MM.1S (cell line): ENCODE measurements at regions not wholly inside any gene's neighbourhood (a gene's known extent, or its start where the extent isn't known, plus 50 kb on each side); places are given as distances from the start of the nearest gene placed in this dataset.

Experiments used
- DNase-seq: peaks from one replicate; pipeline ENCODE4 v3.0.0-alpha.2; 2015
- H2AFZ ChIP-seq: fragments of 300-600 bp; sonication (generic); 2 replicates; pipeline ENCODE4 v1.6.0; 2016; ENCODE audit warnings: antibody characterized with exemption, low read length
- H3F3A ChIP-seq: fragments of 300-600 bp; sonication (generic); 2 replicates; pipeline ENCODE4 v1.6.1; 2016; ENCODE audit warnings: mild to moderate bottlenecking, antibody characterized with exemption, low read length, moderate library complexity, mixed read lengths; ENCODE audit not compliant: insufficient read depth
- H3K27ac ChIP-seq: fragments of 300-600 bp; sonication (generic); 2 replicates; pipeline ENCODE4 v1.5.1; 2016; ENCODE audit warnings: mild to moderate bottlenecking, low read length
- H3K27me3 ChIP-seq: fragments of 300-600 bp; sonication (generic); replicated peaks from 2 replicates; pipeline ENCODE4 v1.6.0; 2016; ENCODE audit warnings: low read length; ENCODE audit not compliant: insufficient read depth
- H3K36me3 ChIP-seq: fragments of 300-600 bp; sonication (generic); replicated peaks from 2 replicates; pipeline ENCODE4 v1.6.1; 2016; ENCODE audit warnings: mild to moderate bottlenecking, low read length, mixed read lengths; ENCODE audit not compliant: insufficient read depth
- H3K4me1 ChIP-seq: fragments of 300-600 bp; sonication (generic); 2 replicates; pipeline ENCODE4 v1.6.1; 2016; ENCODE audit warnings: low read length, mixed read lengths
- H3K4me2 ChIP-seq: fragments of 300-600 bp; sonication (generic); 2 replicates; pipeline ENCODE4 v1.6.0; 2016; ENCODE audit warnings: low read depth, low read length
- H3K4me3 ChIP-seq: fragments of 300-600 bp; sonication (generic); 2 replicates; pipeline ENCODE4 v1.5.1; 2016; ENCODE audit warnings: low read length, mixed read lengths
- H3K79me2 ChIP-seq: fragments of 300-600 bp; sonication (generic); 2 replicates; pipeline ENCODE4 v1.6.1; 2016; ENCODE audit warnings: mixed run types, low read length, mixed read lengths
- H3K9ac ChIP-seq: fragments of 300-600 bp; sonication (generic); 2 replicates; pipeline ENCODE4 v1.6.1; 2016; ENCODE audit warnings: low read length, mixed read lengths
- H3K9me2 ChIP-seq: fragments of 300-600 bp; sonication (generic); replicated peaks from 2 replicates; pipeline ENCODE4 v1.6.1; 2016; ENCODE audit warnings: mild to moderate bottlenecking, low read length, mixed read lengths; ENCODE audit not compliant: insufficient read depth
- H3K9me3 ChIP-seq: fragments of 300-600 bp; sonication (generic); replicated peaks from 2 replicates; pipeline ENCODE4 v1.6.1; 2016; ENCODE audit warnings: mild to moderate bottlenecking, low read length, mixed read lengths; ENCODE audit not compliant: insufficient read depth
- H4K20me1 ChIP-seq: fragments of 300-600 bp; sonication (generic); 2 replicates; pipeline ENCODE4 v1.6.1; 2016; ENCODE audit warnings: mild to moderate bottlenecking, low read length, moderate library complexity, mixed read lengths; ENCODE audit not compliant: insufficient read depth
- EZH2 ChIP-seq: fragments of 300-600 bp; sonication (generic); optimal IDR thresholded peaks from 2 replicates; pipeline ENCODE3; 2017; ENCODE audit warnings: low read depth, mild to moderate bottlenecking, antibody characterized with exemption, low read length, mixed read lengths
- EZH2phosphoT487 ChIP-seq: fragments of 300-600 bp; sonication (generic); IDR thresholded peaks from 2 replicates; pipeline ENCODE4 v1.6.1; 2018; ENCODE audit warnings: antibody characterized with exemption, low read length
- TF ChIP-seq, protein P1 (sequence below): fragments of 300-600 bp; sonication (generic); IDR thresholded peaks from 2 replicates; pipeline ENCODE4 v1.5.1; 2016; ENCODE audit warnings: antibody characterized with exemption, low read length, mixed read lengths

DNA sequence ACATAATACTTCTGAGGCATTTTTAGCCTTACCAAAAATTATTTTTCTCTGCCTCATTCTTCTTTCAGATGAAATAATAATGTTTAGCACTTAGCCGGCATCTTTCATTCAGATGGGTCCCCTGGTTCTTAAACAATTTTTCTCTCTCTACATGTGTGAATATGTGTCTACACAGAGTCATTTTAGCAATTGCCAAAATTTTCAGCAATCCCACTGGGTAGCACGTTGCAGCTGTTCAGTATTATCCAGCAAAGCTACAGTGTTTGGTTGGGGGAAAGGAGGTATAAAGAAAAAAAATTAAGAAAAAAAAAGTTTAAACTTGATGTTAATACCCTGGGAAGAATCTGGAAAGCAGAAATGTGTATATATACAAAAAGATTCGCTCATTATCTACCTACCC is 160.5 kb upstream of the TRHDE start:
- H3K27me3 ChIP-seq, result no peaks in the 10 kb centered on the region
- H3K9me3 ChIP-seq, result no peaks in the 10 kb centered on the region
- H2AFZ ChIP-seq, result no peak overlapping the region
- no peaks in the 10 kb centered on the region for H3K9me2 ChIP-seq
- no peaks in the 10 kb centered on the region for H4K20me1 ChIP-seq
- H3K79me2 ChIP-seq, result no peaks in the 10 kb centered on the region
- H3K4me2 ChIP-seq, result no peak overlapping the region
- TF ChIP-seq, protein P1, sequence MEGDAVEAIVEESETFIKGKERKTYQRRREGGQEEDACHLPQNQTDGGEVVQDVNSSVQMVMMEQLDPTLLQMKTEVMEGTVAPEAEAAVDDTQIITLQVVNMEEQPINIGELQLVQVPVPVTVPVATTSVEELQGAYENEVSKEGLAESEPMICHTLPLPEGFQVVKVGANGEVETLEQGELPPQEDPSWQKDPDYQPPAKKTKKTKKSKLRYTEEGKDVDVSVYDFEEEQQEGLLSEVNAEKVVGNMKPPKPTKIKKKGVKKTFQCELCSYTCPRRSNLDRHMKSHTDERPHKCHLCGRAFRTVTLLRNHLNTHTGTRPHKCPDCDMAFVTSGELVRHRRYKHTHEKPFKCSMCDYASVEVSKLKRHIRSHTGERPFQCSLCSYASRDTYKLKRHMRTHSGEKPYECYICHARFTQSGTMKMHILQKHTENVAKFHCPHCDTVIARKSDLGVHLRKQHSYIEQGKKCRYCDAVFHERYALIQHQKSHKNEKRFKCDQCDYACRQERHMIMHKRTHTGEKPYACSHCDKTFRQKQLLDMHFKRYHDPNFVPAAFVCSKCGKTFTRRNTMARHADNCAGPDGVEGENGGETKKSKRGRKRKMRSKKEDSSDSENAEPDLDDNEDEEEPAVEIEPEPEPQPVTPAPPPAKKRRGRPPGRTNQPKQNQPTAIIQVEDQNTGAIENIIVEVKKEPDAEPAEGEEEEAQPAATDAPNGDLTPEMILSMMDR, result no peak
- TF ChIP-seq EZH2 (no peak), EZH2phosphoT487 (no peak)
- no peaks in the 10 kb centered on the region for H3F3A ChIP-seq
- no peak overlapping the region for H3K4me3 ChIP-seq
- no peak for DNase-seq
- no peak overlapping the region for H3K27ac ChIP-seq
- no peaks in the 10 kb centered on the region for H3K36me3 ChIP-seq
- H3K9ac ChIP-seq, result no peak overlapping the region
- no peaks in the 10 kb centered on the region for H3K4me1 ChIP-seq

DNA sequence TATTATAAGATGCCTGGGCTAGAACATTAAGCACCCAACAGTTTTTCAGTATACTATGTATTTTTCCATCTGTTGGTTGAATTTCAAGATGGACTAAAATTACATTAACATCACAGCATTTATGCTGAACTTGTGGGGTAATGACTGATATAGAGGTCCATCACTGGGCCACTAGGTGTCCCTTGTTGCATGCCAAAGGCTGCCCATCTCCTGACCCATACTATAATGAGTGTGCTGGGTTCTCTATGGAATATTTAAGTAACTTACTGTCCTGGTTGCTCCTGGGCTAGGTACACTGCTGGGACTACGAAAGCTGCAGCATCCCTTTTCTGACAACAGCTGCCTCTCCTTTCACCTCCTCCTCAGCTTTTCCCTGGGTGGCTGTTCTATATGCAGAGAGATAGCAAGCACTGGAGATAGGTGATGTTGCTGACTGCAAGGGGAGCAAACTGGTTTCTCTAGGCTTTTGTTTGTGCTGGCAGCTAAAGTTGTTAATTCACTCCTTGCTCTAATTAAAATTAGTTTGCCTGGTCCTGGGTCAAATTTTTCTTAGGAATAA is 138.6 kb upstream of the TRHDE start:
- Histone ChIP-seq H3K27me3 (no peaks in the 10 kb centered on the region), H4K20me1 (no peaks in the 10 kb centered on the region), H3K9me3 (no peaks in the 10 kb centered on the region), H3K9me2 (no peaks in the 10 kb centered on the region), H3K79me2 (no peaks in the 10 kb centered on the region), H2AFZ (no peak overlapping the region), H3K4me1 (no peaks in the 10 kb centered on the region), H3F3A (no peaks in the 10 kb centered on the region), H3K36me3 (no peaks in the 10 kb centered on the region), H3K4me2 (no peak overlapping the region), H3K4me3 (no peak overlapping the region), H3K9ac (no peak overlapping the region), H3K27ac (no peak overlapping the region)
- TF ChIP-seq EZH2phosphoT487 (no peak), EZH2 (no peak)
- TF ChIP-seq, protein P1, result no peak
- DNase-seq, result no peak

DNA sequence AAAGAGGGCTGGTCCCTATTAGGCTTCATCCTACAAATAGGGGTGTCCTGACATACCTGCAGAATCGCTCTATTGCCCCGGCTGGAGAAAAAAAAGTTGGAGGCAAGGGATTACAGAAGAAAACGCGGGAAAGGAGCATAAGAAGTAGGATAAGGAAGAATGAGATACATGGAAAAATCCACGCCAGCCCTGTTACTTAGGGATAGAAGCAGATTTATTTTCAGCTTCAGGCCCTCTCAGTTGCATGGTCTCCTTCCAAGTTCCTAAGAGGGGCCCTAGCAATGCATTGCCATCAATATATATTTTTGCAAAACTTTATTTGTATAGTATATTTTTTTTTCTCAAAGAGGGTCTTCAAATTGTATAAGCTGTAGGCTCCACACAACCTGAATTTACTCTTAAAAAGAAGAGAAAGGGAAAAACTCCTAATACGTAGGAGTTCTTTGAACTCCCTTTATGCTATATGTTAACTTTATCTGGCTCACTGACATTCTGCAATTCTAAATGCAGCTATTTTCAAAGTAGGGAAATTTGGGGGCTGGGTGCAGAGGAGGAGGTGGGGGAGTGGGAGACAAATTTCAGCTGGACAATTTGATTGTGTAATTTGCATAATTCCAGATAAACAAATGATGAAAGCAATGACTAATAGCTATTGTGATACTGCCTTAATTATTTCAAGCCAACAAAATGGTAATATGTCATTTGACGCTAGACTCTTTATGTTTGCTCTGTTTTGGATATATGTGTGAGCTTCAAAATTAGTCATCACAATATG is 137.7 kb upstream of the TRHDE start:
- Histone ChIP-seq H3K4me2 (no peak overlapping the region), H3F3A (no peaks in the 10 kb centered on the region), H3K79me2 (no peaks in the 10 kb centered on the region), H4K20me1 (no peaks in the 10 kb centered on the region), H3K9me2 (no peaks in the 10 kb centered on the region), H3K9me3 (no peaks in the 10 kb centered on the region), H3K4me3 (no peak overlapping the region), H3K9ac (no peak overlapping the region), H2AFZ (no peak overlapping the region), H3K27me3 (no peaks in the 10 kb centered on the region), H3K27ac (no peak overlapping the region), H3K4me1 (no peaks in the 10 kb centered on the region), H3K36me3 (no peaks in the 10 kb centered on the region)
- no peak for DNase-seq
- TF ChIP-seq, protein P1, result no peak
- TF ChIP-seq EZH2 (no peak), EZH2phosphoT487 (no peak)
